ENCODE measurements at regions not wholly inside any gene's neighbourhood (a gene's known extent, or its start where the extent isn't known, plus 50 kb on each side); places are given as distances from the start of the nearest gene placed in this dataset.

- no peak for TF ChIP-seq POU6F1 (CRISPR knock-in tag; IDR thresholded peaks at IDR 0.05; ENCODE audit: borderline replicate concordance, low read depth)
- TF ChIP-seq RARB (CRISPR knock-in tag; IDR thresholded peaks at IDR 0.05): no peak
- TF ChIP-seq ZFP30 (CRISPR knock-in tag; IDR thresholded peaks at IDR 0.05): no peak
- TF ChIP-seq PPARA (CRISPR knock-in tag; IDR thresholded peaks at IDR 0.05; ENCODE audit: borderline replicate concordance): no peak
- TF ChIP-seq CREB5 (CRISPR knock-in tag; IDR thresholded peaks at IDR 0.05; ENCODE audit: low read depth): no peak
- TF ChIP-seq BACH2 (CRISPR knock-in tag; IDR thresholded peaks at IDR 0.05; ENCODE audit: borderline replicate concordance): no peak
- no peak for TF ChIP-seq SNAI2 (CRISPR knock-in tag; IDR thresholded peaks at IDR 0.05)
- TF ChIP-seq ZNF8 (CRISPR knock-in tag; IDR thresholded peaks at IDR 0.05): no peak
Observed at GRCh38 chr3:171956705-171957104, 82.7 kb upstream of the FNDC3B start (continued).

GRCh38 chr3:171959532-171960089 lies 79.8 kb upstream of the FNDC3B start:
- no peak for TF ChIP-seq TOX (CRISPR knock-in tag; IDR thresholded peaks at IDR 0.05; ENCODE audit: borderline replicate concordance)
- TF ChIP-seq ARNTL (CRISPR knock-in tag; IDR thresholded peaks at IDR 0.05; ENCODE audit: borderline replicate concordance, low read depth): no peak
- TF ChIP-seq OSR1 (CRISPR knock-in tag; IDR thresholded peaks at IDR 0.05): no peak
- TF ChIP-seq ESRRG (CRISPR knock-in tag; IDR thresholded peaks at IDR 0.05): no peak
- no peak for TF ChIP-seq TSHZ2 (CRISPR knock-in tag; IDR thresholded peaks at IDR 0.05)
- TF ChIP-seq ZNF70 (CRISPR knock-in tag; IDR thresholded peaks at IDR 0.05): no peak
- no peak for TF ChIP-seq ZNF8 (CRISPR knock-in tag; IDR thresholded peaks at IDR 0.05)
- no peak for TF ChIP-seq CREB5 (CRISPR knock-in tag; IDR thresholded peaks at IDR 0.05; ENCODE audit: low read depth)
- no peak for TF ChIP-seq PATZ1 (CRISPR knock-in tag; IDR thresholded peaks at IDR 0.05; ENCODE audit: borderline replicate concordance)
- no peak for TF ChIP-seq TCF4 (CRISPR knock-in tag; IDR thresholded peaks at IDR 0.05; ENCODE audit: borderline replicate concordance)
- no peak for TF ChIP-seq CSRNP3 (CRISPR knock-in tag; IDR thresholded peaks at IDR 0.05)
- TF ChIP-seq CSDC2 (CRISPR knock-in tag; IDR thresholded peaks at IDR 0.05): no peak
- no peak for TF ChIP-seq ZNF565 (CRISPR knock-in tag; conservative IDR thresholded peaks at IDR 0.05; ENCODE audit: low read depth)
- no peak for TF ChIP-seq SNAI2 (CRISPR knock-in tag; IDR thresholded peaks at IDR 0.05)
- TF ChIP-seq ISL1 (CRISPR knock-in tag; IDR thresholded peaks at IDR 0.05): no peak
- no peak for TF ChIP-seq ZFP30 (CRISPR knock-in tag; IDR thresholded peaks at IDR 0.05)
- no peak for ATAC-seq
